Activated CD8-positive, alpha-beta T cell treated with anti-CD3 and anti-CD28 coated beads for 36 hours (primary cell): ENCODE measurements at regions not wholly inside any gene's neighbourhood (a gene's known extent, or its start where the extent isn't known, plus 50 kb on each side); places are given as distances from the start of the nearest gene placed in this dataset.

Experiments
- ATAC-seq: fragments of 200-7000 bp; cut with Tn5 transposase; one replicate; pipeline ENCODE4 v1.10.0; 2021; ENCODE audit warnings: mild to moderate bottlenecking, moderate library complexity
- CTCF ChIA-PET: fragments of 350-600 bp; sonication (Branson Sonifier 250); formaldehyde crosslinking; loops from one replicate; lab custom pipeline; 2021; ENCODE audit warnings: antibody characterized with exemption; lab: Charles Lee
- POLR2A ChIA-PET: fragments of 350-600 bp; sonication (Branson Sonifier 250); formaldehyde crosslinking; loops from one replicate; lab custom pipeline; 2021; ENCODE audit warnings: antibody characterized with exemption; lab: Charles Lee
- DNase-seq: peaks from one replicate; pipeline ENCODE4 v3.0.0-alpha.2; 2020
- H3K27ac Mint-ChIP-seq: one replicate; pipeline ENCODE4 v1.8.0; 2021; ENCODE audit warnings: mild to moderate bottlenecking, mixed read lengths
- H3K27me3 Mint-ChIP-seq: one replicate; pipeline ENCODE4 v1.8.0; 2021; ENCODE audit warnings: mixed read lengths
- H3K36me3 Mint-ChIP-seq: one replicate; pipeline ENCODE4 v1.8.0; 2021; ENCODE audit warnings: low read depth, mixed read lengths
- H3K4me1 Mint-ChIP-seq: one replicate; pipeline ENCODE4 v1.8.0; 2021; ENCODE audit warnings: low read depth, mixed read lengths
- H3K4me3 Mint-ChIP-seq: one replicate; pipeline ENCODE4 v1.8.0; 2021; ENCODE audit warnings: mild to moderate bottlenecking, moderate library complexity, mixed read lengths
- H3K9me3 Mint-ChIP-seq: one replicate; pipeline ENCODE4 v1.8.0; 2021; ENCODE audit warnings: mixed read lengths
- CTCF ChIP-seq: fragments of 200-600 bp; IDR thresholded peaks from one replicate; pipeline ENCODE4 v1.8.0; 2022; ENCODE audit warnings: antibody characterized with exemption, mild to moderate bottlenecking
- intact Hi-C: fragments of 100-400 bp; cut with micrococcal nuclease; formaldehyde crosslinking; loops from one replicate; pipeline ENCODE4 v1.10.0; 2022

GRCh38 chr2:76678383-76679024, 843.7 kb downstream of the LRRTM4 start:
- Mint-ChIP-seq H3K27me3 (no peaks in the 10 kb centered on the region), H3K9me3 (peaks cover 8% of the 10 kb centered on the region), H3K4me1 (no peaks in the 10 kb centered on the region), H3K27ac (no peak overlapping the region), H3K36me3 (no peaks in the 10 kb centered on the region), H3K4me3 (no peak overlapping the region)
- intact Hi-C loops: no loop called here
- CTCF ChIA-PET: no interaction called here
- POLR2A ChIA-PET: no interaction called here
- ATAC-seq (no peak), DNase-seq (no peak)
- no peak for TF ChIP-seq CTCF

- Mint-ChIP-seq H3K4me3 (no peak overlapping the region), H3K27me3 (no peaks in the 10 kb centered on the region), H3K4me1 (no peaks in the 10 kb centered on the region), H3K27ac (no peak overlapping the region), H3K36me3 (no peaks in the 10 kb centered on the region), H3K9me3 (peaks cover 1% of the 10 kb centered on the region)
- POLR2A ChIA-PET: no interaction called here
- intact Hi-C loops: no loop called here
- TF ChIP-seq CTCF: no peak
- no peak for DNase-seq
- no peak for ATAC-seq
- CTCF ChIA-PET: no interaction called here
Measured at GRCh38 chr2:76675212-76675611, 847.0 kb downstream of the LRRTM4 start.

- Mint-ChIP-seq H3K27me3 (no peaks in the 10 kb centered on the region), H3K36me3 (no peaks in the 10 kb centered on the region)
Measured at GRCh38 chr2:76672798-76673197, 849.4 kb downstream of the LRRTM4 start.

GRCh38 chr2:76669966-76670465, 852.2 kb downstream of the LRRTM4 start:
- H3K4me1 Mint-ChIP-seq: no peaks in the 10 kb centered on the region
- no peak for TF ChIP-seq CTCF
- no peak overlapping the region for H3K4me3 Mint-ChIP-seq
- H3K9me3 Mint-ChIP-seq: peaks cover 1% of the 10 kb centered on the region
- ChIA-PET CTCF (no interaction called here), POLR2A (no interaction called here)
- intact Hi-C loops: no loop called here
- DNase-seq (no peak), ATAC-seq (no peak)
- no peak overlapping the region for H3K27ac Mint-ChIP-seq
- no peaks in the 10 kb centered on the region for H3K36me3 Mint-ChIP-seq
- H3K27me3 Mint-ChIP-seq: no peaks in the 10 kb centered on the region

More at GRCh38 chr2:76672798-76673197, 849.4 kb downstream of the LRRTM4 start:
- H3K4me1 Mint-ChIP-seq: no peaks in the 10 kb centered on the region
- H3K9me3 Mint-ChIP-seq: peaks cover 1% of the 10 kb centered on the region
- TF ChIP-seq CTCF: no peak
- ChIA-PET CTCF (no interaction called here), POLR2A (no interaction called here)
- intact Hi-C loops: no loop called here
- DNase-seq (no peak), ATAC-seq (no peak)
- no peak overlapping the region for H3K27ac Mint-ChIP-seq
- no peak overlapping the region for H3K4me3 Mint-ChIP-seq

GRCh38 chr2:76668279-76668678, 853.9 kb downstream of the LRRTM4 start:
- Mint-ChIP-seq H3K9me3 (peaks cover 1% of the 10 kb centered on the region), H3K27ac (no peak overlapping the region), H3K4me3 (no peak overlapping the region), H3K4me1 (no peaks in the 10 kb centered on the region), H3K36me3 (no peaks in the 10 kb centered on the region), H3K27me3 (no peaks in the 10 kb centered on the region)
- TF ChIP-seq CTCF: no peak
- DNase-seq: no peak
- CTCF ChIA-PET: no interaction called here
- intact Hi-C loops: no loop called here
- ATAC-seq: no peak
- POLR2A ChIA-PET: no interaction called here
